Parathyroid adenoma (tissue), 2 donors: ENCODE measurements at regions not wholly inside any gene's neighbourhood (a gene's known extent, or its start where the extent isn't known, plus 50 kb on each side); places are given as distances from the start of the nearest gene placed in this dataset.

Experiments used
- H2AFZ ChIP-seq: fragments of 300-600 bp; sonication (generic); one replicate; pipeline ENCODE4 v1.7.0; 2017; ENCODE audit warnings: antibody characterized with exemption, mild to moderate bottlenecking
- H3K27ac ChIP-seq: fragments of 300-600 bp; sonication (generic); one replicate; pipeline ENCODE4 v1.7.0; 2017
- H3K27me3 ChIP-seq: fragments of 300-600 bp; sonication (generic); one replicate; pipeline ENCODE4 v1.7.0; 2017; ENCODE audit warnings: low read length; ENCODE audit not compliant: control insufficient read depth, insufficient read depth
- H3K36me3 ChIP-seq: fragments of 300-600 bp; sonication (generic); one replicate; pipeline ENCODE4 v1.7.0; 2017; ENCODE audit warnings: low read length; ENCODE audit not compliant: control insufficient read depth, insufficient read depth
- H3K4me1 ChIP-seq: fragments of 300-600 bp; sonication (generic); one replicate; pipeline ENCODE4 v1.7.0; 2017; ENCODE audit warnings: control low read depth
- H3K4me2 ChIP-seq: fragments of 300-600 bp; sonication (generic); one replicate; pipeline ENCODE4 v1.7.0; 2017; ENCODE audit warnings: low read length
- H3K4me3 ChIP-seq: fragments of 300-600 bp; sonication (generic); one replicate; pipeline ENCODE4 v1.7.0; 2017; ENCODE audit warnings: low read depth, low read length
- H3K79me2 ChIP-seq: fragments of 300-600 bp; sonication (generic); one replicate; pipeline ENCODE4 v1.7.0; 2017; ENCODE audit warnings: control low read depth
- H3K9ac ChIP-seq: fragments of 300-600 bp; sonication (generic); one replicate; pipeline ENCODE4 v1.7.0; 2017; ENCODE audit warnings: mild to moderate bottlenecking
- H3K9me3 ChIP-seq: fragments of 300-600 bp; sonication (generic); one replicate; pipeline ENCODE4 v1.7.0; 2017; ENCODE audit warnings: low read length; ENCODE audit not compliant: control insufficient read depth
- TF ChIP-seq, protein P1 (sequence below): fragments of 300-600 bp; sonication (generic); IDR thresholded peaks from one replicate; pipeline ENCODE4 v1.7.0; 2017; ENCODE audit warnings: antibody characterized with exemption, mild to moderate bottlenecking
- donor health status: primary hyperparathyroidism.

DNA sequence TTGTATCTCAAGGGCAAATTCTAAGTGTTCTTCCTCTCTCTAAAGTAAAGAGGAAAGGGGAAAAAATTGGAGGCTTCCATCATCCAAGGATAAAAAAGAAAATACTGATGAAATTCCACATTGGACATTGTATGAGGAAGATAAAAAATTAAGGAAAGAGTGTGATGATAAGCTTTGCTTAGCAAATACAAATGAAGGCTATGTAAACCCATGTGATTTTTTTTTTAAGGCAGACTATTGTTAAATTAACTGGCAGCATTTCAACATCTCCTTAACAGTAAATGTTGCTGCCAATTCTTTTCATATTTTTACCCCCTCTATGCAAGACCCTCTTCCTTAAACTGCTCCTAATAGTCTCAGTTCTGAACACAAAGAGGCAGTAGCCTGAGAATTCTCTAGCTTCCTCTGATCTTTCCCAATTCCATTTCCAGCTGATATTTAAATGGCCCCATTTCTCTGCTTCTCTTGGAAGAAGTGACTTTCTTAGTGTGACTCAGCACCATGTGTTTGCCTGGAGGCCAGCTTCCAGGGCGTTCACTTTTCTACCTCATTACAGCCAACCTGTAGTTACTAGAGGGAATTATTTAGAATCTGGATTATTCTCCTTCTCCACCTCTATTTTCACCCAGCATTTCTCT, 159.7 kb downstream of the TLE1 start:
- Histone ChIP-seq H3K4me2 (no peak overlapping the region), H3K79me2 (no peaks in the 10 kb centered on the region), H3K27ac (no peak overlapping the region), H3K4me3 (no peak overlapping the region), H2AFZ (no peak overlapping the region), H3K9me3 (no peaks in the 10 kb centered on the region), H3K4me1 (no peaks in the 10 kb centered on the region), H3K36me3 (no peaks in the 10 kb centered on the region), H3K27me3 (no peaks in the 10 kb centered on the region), H3K9ac (no peak overlapping the region)
- TF ChIP-seq, protein P1, sequence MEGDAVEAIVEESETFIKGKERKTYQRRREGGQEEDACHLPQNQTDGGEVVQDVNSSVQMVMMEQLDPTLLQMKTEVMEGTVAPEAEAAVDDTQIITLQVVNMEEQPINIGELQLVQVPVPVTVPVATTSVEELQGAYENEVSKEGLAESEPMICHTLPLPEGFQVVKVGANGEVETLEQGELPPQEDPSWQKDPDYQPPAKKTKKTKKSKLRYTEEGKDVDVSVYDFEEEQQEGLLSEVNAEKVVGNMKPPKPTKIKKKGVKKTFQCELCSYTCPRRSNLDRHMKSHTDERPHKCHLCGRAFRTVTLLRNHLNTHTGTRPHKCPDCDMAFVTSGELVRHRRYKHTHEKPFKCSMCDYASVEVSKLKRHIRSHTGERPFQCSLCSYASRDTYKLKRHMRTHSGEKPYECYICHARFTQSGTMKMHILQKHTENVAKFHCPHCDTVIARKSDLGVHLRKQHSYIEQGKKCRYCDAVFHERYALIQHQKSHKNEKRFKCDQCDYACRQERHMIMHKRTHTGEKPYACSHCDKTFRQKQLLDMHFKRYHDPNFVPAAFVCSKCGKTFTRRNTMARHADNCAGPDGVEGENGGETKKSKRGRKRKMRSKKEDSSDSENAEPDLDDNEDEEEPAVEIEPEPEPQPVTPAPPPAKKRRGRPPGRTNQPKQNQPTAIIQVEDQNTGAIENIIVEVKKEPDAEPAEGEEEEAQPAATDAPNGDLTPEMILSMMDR: no peak

DNA sequence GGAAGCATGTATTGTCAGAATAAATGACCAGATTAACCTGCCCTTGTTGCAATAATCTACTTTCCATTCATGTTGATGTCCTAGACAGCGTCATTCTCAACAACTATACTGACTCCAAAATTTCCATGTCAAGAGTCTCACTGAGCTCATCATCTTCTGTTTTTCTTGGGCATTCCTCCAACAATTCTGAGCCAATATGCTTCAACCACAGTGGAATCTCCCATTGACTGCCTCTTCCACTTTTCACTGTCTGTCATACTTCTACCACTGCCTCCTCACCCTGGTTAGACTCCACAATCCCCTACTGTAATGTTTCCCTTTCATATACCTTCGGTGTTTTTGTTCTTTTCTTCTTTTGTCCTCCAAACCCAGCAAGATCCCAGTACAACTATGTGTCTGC, 162.8 kb downstream of the TLE1 start:
- Histone ChIP-seq H3K4me1 (no peaks in the 10 kb centered on the region), H3K4me3 (no peak overlapping the region), H3K27me3 (no peaks in the 10 kb centered on the region), H3K79me2 (no peaks in the 10 kb centered on the region), H3K36me3 (no peaks in the 10 kb centered on the region), H3K27ac (no peak overlapping the region), H3K9ac (no peak overlapping the region), H2AFZ (no peak overlapping the region), H3K9me3 (no peaks in the 10 kb centered on the region), H3K4me2 (no peak overlapping the region)
- TF ChIP-seq, protein P1: no peak

DNA sequence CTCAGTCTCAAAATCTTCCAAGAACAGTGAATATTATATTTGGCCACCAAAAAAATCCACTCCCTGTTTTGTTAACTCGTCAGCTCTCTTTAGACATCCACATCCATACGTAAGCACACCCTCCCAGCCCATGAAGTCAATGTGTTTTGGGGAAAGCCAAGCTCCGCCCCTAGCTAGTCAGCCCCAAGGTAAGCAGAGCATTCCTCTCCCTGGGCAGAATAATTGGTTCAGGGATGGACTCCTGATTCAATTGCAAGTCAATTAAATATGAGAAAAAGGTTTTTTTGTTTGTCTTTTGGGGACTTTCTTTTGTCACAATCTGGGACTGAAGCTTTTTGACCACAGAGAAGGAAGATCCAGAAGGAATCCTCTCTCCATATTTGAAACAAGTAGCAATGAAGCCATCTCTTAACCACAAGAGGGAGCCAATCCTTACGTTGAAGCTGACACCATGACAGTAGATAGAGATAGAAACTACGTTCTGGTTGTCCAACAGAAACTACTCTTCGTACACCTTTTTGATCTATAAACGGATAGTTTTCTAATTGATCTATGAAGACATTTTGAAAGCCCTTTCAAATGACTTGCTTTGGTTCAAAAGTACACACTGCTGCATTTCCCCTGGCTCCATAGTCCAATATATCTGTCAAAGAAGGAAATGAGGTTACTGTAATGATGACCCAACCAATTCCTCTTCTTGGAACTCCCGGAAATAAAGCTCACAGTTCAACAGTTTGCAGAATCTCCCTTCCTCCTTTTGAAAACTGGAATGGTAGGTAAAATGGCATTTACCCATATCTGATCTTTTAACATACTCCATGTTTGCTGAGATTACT, 166.4 kb downstream of the TLE1 start:
- no peaks in the 10 kb centered on the region for H3K36me3 ChIP-seq
- H3K79me2 ChIP-seq: no peaks in the 10 kb centered on the region
- H3K27me3 ChIP-seq: no peaks in the 10 kb centered on the region
- H3K4me2 ChIP-seq: peak overlapping the region; percentile 52
- H2AFZ ChIP-seq: peak overlapping the region; percentile 38
- no peak overlapping the region for H3K27ac ChIP-seq
- H3K9ac ChIP-seq: no peak overlapping the region
- H3K9me3 ChIP-seq: no peaks in the 10 kb centered on the region
- H3K4me1 ChIP-seq: no peaks in the 10 kb centered on the region
- TF ChIP-seq, protein P1: peak; percentile 45
- no peak overlapping the region for H3K4me3 ChIP-seq

DNA sequence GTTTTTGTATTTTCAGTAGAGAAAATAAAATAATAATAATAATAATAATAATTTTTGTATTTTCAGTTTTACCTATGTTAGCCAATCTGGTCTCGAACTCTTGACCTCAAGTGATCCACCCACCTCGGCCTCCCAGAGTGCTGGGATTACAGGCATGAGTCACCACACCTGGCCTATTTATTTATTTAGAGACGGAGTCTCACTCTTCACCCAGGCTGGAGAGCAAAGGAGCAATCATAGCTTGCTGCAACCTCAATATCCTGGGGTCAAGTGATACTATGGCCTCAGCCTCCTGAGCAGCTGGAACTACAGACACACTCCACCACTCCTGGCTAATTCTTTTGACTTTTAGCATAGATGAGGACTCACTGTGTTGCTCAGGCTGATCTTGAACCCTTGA, 167.5 kb downstream of the TLE1 start:
- no peak overlapping the region for H3K4me3 ChIP-seq
- H3K79me2 ChIP-seq: no peaks in the 10 kb centered on the region
- no peak overlapping the region for H3K9ac ChIP-seq
- no peak overlapping the region for H3K4me2 ChIP-seq
- no peaks in the 10 kb centered on the region for H3K36me3 ChIP-seq
- no peak overlapping the region for H2AFZ ChIP-seq
- no peaks in the 10 kb centered on the region for H3K4me1 ChIP-seq
- no peaks in the 10 kb centered on the region for H3K9me3 ChIP-seq
- no peaks in the 10 kb centered on the region for H3K27me3 ChIP-seq
- no peak overlapping the region for H3K27ac ChIP-seq
- TF ChIP-seq, protein P1: no peak
